Brain microvascular endothelial cell (primary cell): ENCODE measurements at regions not wholly inside any gene's neighbourhood (a gene's known extent, or its start where the extent isn't known, plus 50 kb on each side); places are given as distances from the start of the nearest gene placed in this dataset.

Source experiments
- DNase-seq: peaks from one replicate; pipeline ENCODE4 v3.0.0-alpha.2; 2020
- H3K27ac ChIP-seq: fragments of 250-450 bp; sonication (Bioruptor Pico); 2 replicates; pipeline ENCODE4 v1.5.1; 2020; ENCODE audit warnings: mild to moderate bottlenecking, moderate library complexity
- H3K27me3 ChIP-seq: fragments of 250-450 bp; sonication (Bioruptor Pico); replicated peaks from 2 replicates; pipeline ENCODE4 v1.5.1; 2020; ENCODE audit warnings: mild to moderate bottlenecking
- H3K36me3 ChIP-seq: fragments of 250-450 bp; sonication (Bioruptor Pico); replicated peaks from 2 replicates; pipeline ENCODE4 v1.5.1; 2020; ENCODE audit warnings: mild to moderate bottlenecking
- H3K4me3 ChIP-seq: 2 replicates; pipeline ENCODE4 v1.5.1; 2011; ENCODE audit warnings: low read depth, mild to moderate bottlenecking, control low read depth, low read length, moderate library complexity
- CTCF ChIP-seq: IDR thresholded peaks from 2 replicates; pipeline ENCODE4 v1.5.1; 2011; ENCODE audit warnings: low read depth, mild to moderate bottlenecking, moderate library complexity, low read length, control low read depth, inconsistent platforms; ENCODE audit errors: missing control alignments
- in situ Hi-C: cut with HindIII; loops from 2 replicates; pipeline ENCODE4 v1.10.0; 2017; ENCODE audit warnings: low sequenced_read_pairs, low pct_ligation_motif_present

DNA sequence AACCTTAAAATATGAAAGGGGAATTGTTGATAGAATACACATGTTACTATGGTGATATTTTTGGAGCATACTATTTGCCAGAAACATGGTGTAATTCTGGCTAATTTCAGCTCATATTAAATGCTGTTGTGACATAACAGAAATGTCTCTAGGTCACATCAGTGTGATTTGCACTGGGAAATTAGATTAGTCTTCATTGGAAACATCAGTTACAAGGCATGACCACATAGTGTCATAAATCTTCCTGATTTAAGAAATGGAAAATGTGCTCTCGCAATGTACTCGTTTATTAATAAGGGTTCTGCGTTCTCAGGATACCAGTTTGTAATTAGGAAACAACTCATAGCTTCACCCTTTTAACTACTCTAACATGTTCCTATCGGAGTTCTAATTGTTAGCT lies 72.9 kb upstream of the GYPA start:
- H3K36me3 ChIP-seq = no peaks in the 10 kb centered on the region
- DNase-seq = no peak
- no peak overlapping the region for H3K4me3 ChIP-seq
- no peak for TF ChIP-seq CTCF
- H3K27me3 ChIP-seq = no peaks in the 10 kb centered on the region
- in situ Hi-C loops = no loop called here
- no peak overlapping the region for H3K27ac ChIP-seq

DNA sequence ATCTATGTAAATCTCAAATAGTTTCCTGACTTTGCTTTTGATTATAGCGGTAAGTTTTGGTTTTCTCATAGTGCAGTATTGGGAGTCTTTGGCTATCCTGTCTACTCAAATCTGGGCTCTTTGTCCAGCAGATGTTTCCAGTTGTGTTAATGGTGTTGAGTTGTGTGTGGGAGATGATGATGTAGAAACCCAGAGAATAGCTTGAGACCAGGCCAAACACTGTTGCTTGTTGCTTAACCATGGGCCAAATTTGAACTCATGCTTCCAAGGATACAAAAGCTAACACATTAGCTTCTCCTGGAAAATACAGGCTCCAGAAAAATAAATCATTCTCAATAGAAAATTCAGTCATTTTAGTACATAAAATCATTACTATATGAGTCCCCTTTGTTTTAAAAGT lies 82.6 kb upstream of the GYPA start:
- in situ Hi-C loops = no loop called here
- H3K4me3 ChIP-seq = no peak overlapping the region
- no peak for TF ChIP-seq CTCF
- H3K27ac ChIP-seq = no peak overlapping the region
- no peak for DNase-seq
- no peaks in the 10 kb centered on the region for H3K36me3 ChIP-seq
- no peaks in the 10 kb centered on the region for H3K27me3 ChIP-seq

GRCh38 chr4:144223661-144224060 lies 83.1 kb upstream of the GYPA start:
- Histone ChIP-seq H3K36me3 (no peaks in the 10 kb centered on the region), H3K27me3 (no peaks in the 10 kb centered on the region), H3K4me3 (no peak overlapping the region), H3K27ac (no peak overlapping the region)
- TF ChIP-seq CTCF = no peak
- in situ Hi-C loops = no loop called here
- no peak for DNase-seq

DNA sequence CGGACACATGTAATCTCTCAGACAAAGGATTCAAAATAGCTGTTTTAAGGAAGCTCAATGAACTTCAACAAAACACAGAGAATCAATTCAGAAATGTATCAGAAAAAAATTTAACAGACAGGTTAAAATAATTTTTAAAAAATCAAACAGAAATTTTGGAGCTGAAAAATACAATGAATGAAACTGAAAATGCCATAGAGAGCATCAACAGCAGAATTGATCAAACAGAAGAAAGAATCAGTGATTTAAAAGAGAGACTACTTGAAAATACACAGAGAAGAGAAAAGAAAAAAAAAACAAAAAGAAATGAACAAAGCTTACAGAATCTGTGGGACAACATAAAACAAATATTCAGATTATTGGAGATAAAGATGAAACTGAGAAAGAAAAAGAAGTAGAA lies 118.8 kb upstream of the GYPA start:
- Histone ChIP-seq H3K36me3 (no peaks in the 10 kb centered on the region), H3K27ac (no peak overlapping the region), H3K4me3 (no peak overlapping the region), H3K27me3 (no peaks in the 10 kb centered on the region)
- in situ Hi-C loops = no loop called here
- TF ChIP-seq CTCF = no peak
- DNase-seq = no peak

DNA sequence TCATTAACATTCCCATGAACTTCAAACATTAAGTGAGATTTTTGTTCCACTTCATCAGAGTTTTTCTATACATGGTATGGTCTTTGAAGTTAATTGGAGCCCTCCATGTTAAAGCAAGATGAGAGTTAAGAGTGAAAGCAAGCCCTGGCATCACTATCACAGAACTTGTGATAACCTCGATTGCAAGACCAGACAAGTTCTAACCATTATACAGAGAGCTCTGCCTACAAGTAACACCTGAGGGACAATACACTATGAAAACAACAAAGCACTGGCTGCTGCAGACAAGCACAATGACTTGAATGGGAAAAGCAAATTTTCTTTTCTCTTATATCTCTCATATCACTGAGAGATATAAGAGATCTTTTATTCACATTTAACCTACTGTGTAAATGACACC lies 126.6 kb upstream of the GYPA start:
- H3K27ac ChIP-seq = no peak overlapping the region
- H3K4me3 ChIP-seq = no peak overlapping the region
- in situ Hi-C loops = no loop called here
- no peak for DNase-seq
- H3K27me3 ChIP-seq = no peaks in the 10 kb centered on the region
- TF ChIP-seq CTCF = no peak
- H3K36me3 ChIP-seq = no peaks in the 10 kb centered on the region

DNA sequence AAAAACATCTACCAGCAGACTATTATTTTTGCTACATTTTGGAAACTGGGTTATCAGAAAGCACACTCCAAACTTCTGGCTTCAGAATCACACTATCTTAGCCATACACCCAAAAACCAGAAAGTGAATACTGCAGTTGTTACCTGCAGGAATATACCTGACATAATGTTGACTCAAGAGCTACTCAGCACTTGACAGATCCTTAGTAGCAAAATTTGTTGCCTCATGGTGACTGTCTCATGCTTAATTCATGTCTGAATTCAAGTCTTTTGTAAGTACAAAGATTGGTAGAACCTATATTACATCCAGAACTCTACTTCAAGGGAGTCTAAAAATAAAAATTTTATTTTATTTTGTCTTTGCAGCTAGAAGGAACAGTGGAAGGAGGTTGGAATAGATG lies 140.2 kb upstream of the GYPA start:
- Histone ChIP-seq H3K27ac (no peak overlapping the region), H3K27me3 (no peaks in the 10 kb centered on the region), H3K36me3 (no peaks in the 10 kb centered on the region), H3K4me3 (no peak overlapping the region)
- no peak for DNase-seq
- TF ChIP-seq CTCF = no peak
- in situ Hi-C loops = no loop called here
